Raji (cell line): ENCODE measurements at regions not wholly inside any gene's neighbourhood (a gene's known extent, or its start where the extent isn't known, plus 50 kb on each side); places are given as distances from the start of the nearest gene placed in this dataset.

ENCODE experiments used
- POLR2A ChIP-seq: IDR thresholded peaks from 2 replicates; pipeline ENCODE4 v1.6.1; 2011; ENCODE audit warnings: low read depth, low read length, control low read depth; ENCODE audit not compliant: insufficient read depth

DNA sequence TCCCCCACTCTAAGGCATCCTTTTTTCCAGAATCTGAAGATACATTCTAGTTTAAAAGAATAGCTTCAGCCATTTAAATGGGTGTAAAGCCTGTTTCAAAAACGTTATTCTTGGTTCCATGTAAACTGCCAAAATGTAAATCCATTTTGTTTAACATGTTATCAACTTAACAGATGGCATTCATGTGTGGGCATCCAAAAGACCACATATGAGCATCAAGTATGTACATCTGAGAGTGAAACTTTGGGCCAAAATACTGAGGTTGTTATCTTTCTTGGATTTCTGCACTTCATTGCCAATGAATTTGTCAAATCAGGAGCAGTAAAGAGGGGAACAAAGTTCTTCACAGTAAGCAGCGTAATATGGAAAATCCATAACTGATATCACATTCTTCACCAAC is 395.4 kb downstream of the ZNF804A start:
- no peak for TF ChIP-seq POLR2A

DNA sequence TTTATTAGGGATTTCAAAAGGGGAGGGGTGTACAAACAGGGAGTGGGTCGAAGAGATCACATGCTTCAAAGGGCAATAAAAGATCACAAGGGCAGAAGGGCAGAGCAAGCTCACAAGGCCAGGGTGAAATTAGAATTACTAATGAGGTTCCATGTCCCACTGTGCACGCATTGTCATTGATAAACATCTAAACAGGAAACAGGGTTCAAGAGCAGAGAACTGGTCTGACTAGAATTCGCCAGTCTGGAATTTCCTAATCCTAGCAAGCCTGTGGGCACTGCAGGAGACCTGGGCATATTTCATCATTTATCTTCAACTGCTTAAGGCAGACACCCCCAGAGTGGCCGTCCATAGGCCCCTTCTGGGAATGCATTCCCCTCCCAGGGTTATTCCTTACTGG is 408.2 kb downstream of the ZNF804A start:
- no peak for TF ChIP-seq POLR2A

DNA sequence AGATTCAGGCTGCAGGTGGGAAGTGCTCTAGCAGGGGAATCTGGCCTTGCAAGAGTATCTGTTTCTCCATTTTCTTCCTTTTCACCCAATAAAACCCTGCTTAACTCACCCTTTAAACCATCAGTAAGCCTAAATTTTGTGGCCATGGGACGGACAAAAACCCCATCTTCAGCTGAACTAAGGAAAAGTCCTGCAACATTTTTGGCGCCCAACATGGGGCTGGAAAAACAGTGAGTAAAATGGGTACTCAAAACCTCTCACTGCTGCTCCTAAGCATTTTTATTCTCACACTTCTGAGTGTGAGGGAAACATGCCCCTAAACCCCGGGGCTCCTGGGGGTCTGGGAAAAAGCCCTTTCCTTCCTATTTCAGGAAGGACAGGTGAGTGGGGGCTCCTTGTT is 414.3 kb downstream of the ZNF804A start:
- no peak for TF ChIP-seq POLR2A

DNA sequence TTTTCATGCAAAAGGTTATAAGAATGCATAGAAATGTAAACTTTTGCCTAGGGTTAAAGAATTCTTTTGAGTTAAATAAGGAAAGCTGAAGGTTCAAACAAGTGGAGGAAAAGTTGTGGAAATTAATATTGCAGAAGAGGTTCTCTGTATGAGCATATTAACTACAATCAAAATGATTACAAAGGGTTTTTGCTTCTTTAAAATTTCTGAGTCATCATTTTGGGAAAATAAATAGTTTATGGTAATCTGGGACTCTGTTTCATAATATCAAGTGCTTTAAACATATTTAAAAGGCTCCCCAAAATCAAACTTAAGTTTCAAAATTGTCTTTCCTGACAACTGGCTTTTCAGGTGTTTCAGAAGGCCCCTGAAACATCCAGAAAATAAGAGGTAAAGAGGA is 415.7 kb downstream of the ZNF804A start:
- no peak for TF ChIP-seq POLR2A

DNA sequence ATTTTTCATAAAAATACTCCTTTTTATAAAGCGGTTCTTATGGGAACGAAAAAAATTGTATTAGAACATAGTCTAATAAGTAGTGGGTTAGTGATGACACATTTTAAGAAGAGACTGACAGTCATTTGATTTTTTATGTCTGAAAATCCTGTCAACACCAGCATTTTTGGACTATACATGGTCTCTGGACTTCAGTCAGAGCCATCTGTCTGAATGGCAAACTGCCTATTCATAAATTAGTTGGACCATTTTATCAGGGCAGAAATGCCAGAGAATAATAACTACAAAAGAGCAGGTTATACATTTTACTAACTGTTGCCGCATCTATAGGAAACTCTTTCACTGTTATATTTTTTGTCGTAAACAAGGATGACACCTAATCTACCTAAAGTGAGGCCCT is 437.6 kb downstream of the ZNF804A start:
- no peak for TF ChIP-seq POLR2A

DNA sequence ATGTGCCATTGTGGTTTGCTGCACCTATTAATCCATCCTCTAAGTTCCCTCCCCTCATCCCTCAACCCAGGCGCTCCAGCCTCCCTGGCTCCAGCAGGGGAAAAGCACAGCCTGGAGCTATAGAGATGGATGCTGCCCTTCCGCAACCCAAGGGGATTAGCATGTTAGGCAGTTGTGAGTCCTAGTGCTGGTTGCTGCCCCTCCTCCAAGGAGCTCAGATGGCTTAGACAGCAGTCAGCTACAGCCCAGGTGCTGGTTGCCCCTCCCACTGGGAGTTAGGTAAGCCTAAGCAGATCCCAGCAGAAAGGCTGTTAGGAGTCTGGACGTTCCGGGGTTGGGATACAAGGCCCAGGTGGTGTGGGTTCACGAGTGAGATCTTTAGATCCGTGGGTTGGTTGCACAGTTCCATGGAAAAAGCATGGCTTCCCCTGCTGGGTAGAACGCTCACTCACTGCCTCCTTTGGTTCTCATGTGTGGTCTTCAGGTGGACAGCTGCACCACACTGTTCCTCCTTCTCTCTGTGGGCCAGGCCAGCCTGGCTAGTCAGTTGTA is 446.1 kb downstream of the ZNF804A start:
- no peak for TF ChIP-seq POLR2A

DNA sequence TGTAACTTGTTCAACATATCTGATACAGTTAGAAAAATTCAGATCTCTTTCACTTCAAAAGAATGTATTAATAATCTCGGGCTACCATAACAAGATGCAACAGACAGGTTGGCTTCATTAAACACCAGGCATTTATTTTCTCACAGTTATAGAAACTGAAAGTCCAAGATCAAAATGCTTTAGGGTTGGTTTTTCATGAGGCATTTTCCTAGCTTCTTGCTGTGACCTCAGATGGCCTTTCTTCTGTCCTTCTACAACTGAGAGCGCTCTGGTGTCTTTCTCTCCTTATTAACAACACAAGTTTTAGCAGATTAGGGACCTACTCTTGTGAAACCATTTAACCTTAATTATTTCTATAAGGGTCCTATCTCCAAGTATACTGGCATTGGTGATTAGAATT is 452.5 kb downstream of the ZNF804A start:
- TF ChIP-seq POLR2A: no peak

DNA sequence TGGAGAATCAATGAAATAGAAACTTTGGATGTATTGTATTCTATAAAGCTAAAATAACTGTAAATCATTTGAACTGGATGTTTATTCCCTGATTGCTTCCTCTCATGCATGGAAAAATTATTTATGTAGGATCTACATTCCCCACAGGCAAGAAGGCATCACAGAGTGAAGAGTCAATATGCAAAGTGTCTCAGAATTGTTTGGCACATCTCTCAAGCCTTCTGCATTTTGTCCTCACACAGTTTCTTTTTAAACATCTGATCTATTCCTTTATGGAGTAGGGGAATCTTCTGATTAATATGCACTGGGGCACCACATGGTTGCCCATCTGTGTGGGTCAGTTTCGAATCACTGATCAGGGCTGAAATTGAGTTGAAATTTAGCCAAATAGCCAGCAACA is 465.4 kb downstream of the ZNF804A start:
- TF ChIP-seq POLR2A: no peak

DNA sequence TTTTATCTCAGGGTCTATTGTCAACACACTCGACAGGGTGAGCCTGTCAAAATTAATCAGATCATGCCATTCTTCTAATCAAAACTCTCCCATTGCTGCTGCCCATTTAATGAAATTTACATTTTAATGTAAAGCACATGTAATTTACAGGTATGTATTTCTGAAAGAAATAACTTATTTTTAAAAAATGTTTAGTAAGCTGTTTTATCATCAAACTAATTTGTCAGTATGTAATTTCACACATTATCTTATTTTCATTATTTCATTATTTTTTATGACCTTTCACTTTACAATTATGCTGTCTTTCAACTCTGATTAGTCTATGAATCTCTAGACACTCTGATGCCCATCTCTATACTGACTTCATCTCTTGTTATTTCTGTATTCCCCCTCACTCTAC is 467.8 kb downstream of the ZNF804A start:
- TF ChIP-seq POLR2A: no peak

DNA sequence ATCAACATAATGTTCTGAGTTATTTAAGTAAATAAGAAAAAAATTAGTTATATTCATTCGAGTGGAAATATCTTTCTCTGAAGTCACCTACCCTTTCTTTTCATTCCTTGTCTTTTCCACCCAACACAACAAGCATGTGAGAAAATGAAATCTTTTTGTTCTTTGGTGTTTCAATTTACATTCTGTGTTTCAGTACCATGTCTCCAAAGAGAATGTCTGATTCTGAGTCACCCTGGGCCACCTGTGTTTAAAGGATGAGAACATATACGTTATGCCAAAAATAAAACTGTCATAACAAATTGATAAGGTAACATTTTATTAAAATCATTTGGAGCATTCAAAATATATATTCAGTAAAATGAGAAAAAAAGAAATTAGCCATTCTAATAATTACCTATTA is 470.8 kb downstream of the ZNF804A start:
- no peak for TF ChIP-seq POLR2A

DNA sequence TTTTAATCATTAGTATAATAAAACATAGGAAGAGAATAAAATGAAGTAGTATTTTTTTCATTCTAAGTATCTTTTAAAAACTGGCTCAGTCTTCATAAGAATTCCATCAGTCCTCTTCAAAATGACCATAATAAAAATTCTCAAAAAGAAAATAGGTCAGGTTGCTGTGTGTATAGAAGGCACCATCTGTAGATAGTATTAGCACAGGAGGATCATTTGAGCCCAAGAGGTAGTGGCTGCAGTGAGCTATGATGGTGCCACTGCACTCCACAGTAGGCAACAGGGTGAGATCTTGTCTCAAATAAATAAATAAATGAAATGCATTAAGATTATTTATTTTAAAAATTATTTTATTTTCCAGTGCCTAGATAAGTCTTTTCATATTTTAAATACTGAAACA is 475.8 kb downstream of the ZNF804A start:
- no peak for TF ChIP-seq POLR2A

DNA sequence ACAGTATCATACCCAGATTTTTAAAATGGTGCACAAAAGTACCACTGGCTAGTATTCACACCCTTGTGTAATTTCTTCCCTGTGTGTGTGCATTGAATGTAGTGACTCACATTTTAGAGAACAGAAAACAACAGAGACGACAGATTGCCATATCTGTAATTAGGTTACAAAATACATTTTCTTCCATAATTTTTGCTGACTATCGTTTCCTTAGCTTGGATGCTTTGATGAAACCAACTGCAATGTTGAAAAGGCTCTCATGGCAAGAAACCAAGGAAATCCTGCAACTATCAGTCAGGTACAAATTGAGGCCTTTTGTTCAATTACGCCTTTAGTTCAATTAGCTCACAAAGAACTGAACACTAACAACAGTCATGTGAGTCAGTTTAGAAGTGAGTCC is 484.4 kb downstream of the ZNF804A start:
- no peak for TF ChIP-seq POLR2A

DNA sequence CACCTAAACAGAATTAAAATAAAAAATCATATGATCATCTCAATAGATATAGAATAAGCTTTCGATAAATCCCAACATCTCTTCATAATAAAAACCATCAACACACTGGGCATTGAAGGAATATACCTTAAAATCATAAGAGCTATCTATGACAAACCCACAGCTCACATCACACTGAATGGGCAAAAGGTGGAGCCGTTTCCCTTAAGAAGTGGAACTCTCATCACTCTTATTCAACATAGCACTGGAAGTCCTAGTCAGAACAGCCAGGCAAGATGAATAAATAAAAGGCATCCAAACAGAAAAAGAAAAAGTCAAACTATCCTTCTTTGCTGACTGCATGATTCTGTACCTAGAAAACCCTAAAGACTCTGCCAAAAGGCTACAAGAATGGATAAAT is 510.3 kb downstream of the ZNF804A start:
- no peak for TF ChIP-seq POLR2A

DNA sequence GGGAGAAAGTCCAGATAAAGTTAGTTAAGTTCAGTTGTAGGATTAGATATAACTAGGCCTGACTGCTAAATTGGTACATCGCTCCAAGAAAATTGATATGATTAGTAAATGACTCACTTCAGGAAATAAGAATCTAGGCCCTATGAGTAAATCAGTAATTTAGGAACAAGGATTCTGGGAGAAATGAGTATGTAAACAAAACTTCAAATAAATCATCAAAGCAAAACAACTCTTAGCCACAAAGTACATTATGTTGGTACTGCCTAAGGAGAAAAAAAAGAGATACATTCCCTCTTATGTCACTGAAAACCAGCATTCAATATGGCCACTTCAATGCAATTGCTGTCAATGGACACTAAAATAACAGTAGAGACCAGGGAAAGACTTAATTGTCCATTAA is 529.1 kb downstream of the ZNF804A start:
- no peak for TF ChIP-seq POLR2A

DNA sequence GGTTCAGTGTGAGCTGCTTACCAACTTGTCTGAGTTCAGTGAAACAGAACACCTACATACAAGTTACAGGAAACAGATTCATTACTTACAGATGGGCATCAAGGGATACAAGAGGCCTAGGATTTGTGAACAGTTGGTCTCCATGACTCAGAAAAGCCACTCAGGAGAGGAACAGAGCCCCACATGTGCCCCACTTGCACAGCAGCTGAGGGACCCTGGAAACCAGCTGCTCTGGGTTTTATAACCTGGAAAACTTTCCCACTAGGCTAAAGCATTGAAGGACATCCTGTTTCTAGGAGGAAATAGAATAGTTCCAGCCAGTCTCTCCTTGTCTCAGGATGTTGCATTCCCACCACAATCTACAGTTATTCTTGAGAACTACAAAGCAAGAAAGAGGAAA is 530.0 kb downstream of the ZNF804A start:
- TF ChIP-seq POLR2A: no peak

DNA sequence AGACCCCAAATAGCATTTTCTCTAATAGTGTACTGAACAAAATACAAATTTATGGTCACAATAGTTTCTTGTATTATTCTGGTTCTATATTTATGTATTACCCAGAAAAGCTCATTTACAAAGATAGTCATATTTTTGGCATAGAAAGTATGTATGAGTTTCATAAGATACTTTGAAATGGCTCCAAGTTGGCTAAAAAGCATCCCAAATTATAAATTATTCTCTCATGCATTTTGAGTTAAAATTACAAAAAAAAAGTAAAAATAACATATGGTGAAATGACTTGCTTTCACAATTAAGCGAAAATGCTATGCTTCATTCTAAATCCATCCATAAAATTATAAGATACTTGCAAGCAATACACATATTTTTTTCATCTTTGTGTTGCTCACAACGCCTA is 530.7 kb downstream of the ZNF804A start:
- TF ChIP-seq POLR2A: no peak

DNA sequence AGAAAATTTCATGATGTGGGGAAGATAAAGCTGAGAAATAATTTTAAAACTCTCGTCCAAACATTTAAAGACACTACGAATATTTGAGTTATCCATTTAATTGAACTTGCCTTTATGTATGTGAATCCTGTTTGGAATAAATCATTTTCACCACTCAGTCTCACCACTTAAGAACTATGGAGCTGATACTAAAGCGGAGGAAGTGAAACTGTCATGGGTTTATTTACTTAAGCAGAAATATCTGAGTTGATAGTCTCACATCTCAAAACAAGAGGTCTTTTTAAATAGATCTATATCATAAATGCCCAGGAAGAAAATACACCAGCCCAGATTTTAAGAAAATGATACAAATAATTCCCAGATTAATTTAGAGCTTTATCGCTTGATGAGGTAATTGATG is 532.4 kb downstream of the ZNF804A start:
- TF ChIP-seq POLR2A: no peak

DNA sequence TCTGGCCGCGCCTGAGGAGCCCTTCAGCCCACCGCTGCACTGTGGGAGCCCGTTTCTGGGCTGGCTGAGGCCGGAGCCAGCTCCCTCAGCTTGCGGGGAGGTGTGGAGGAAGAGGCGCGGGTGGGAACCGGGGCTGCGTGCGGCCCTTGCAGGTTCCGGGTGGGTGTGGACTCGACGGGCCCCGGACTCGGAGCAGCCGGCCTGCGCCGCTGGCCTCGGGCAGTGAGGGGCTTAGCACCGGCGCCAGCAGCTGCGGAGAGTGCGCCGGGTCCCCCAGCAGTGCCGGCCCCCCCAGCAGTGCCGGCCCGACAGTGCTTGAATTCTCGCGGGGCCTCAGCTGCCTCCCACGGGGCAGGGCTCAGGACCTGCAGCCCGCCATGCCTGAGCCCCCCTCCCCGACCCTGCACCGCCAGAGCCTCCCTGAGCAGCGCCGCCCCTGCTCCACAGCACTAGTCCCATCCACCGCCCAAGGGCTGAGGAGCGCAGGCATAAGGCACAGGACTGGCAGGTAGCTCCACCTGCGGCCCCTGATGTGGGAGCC is 534.2 kb downstream of the ZNF804A start:
- no peak for TF ChIP-seq POLR2A

DNA sequence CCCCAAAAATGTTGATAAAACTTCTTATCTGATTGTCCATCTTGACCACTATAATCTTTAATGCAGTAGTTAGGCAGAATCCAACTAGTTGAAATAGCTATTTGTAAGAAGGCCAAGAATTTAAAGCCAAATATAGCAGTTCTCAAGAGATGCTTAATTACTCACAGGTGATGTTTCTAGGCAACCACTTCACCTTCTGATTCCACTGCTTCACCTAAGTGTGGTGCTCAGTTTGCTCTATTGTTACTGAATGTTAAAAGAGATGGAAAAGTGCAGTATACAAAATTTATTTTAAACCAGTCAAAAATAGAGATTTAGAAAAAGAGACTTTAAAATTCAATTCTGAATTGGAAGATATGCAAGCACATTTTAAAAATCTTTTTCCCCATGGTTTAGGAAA is 539.4 kb downstream of the ZNF804A start:
- TF ChIP-seq POLR2A: no peak
